ENCODE measurements at regions not wholly inside any gene's neighbourhood (a gene's known extent, or its start where the extent isn't known, plus 50 kb on each side); places are given as distances from the start of the nearest gene placed in this dataset.

DNA sequence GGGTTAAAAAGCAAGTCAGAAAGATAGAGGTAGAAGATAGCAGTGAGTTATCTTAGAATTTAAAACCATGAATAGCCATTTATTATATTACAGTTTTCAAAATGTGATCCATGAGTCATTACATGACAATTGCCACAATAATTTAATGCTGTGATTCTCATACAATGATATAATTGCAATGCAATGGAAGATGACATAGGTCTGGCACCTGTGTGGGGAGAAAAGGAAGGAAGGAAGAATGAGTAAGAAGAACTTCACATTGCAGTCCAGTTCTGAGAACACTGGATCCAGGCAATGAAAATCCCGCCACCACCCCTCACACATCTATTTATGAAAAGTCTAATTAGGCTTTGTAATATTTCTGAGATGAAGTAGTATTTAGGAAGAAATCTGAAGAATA lies 738.1 kb upstream of the LINC00305 start:
- no peak for TF ChIP-seq FOXK1 (CRISPR knock-in tag; IDR thresholded peaks at IDR 0.05)
- TF ChIP-seq, protein P1, sequence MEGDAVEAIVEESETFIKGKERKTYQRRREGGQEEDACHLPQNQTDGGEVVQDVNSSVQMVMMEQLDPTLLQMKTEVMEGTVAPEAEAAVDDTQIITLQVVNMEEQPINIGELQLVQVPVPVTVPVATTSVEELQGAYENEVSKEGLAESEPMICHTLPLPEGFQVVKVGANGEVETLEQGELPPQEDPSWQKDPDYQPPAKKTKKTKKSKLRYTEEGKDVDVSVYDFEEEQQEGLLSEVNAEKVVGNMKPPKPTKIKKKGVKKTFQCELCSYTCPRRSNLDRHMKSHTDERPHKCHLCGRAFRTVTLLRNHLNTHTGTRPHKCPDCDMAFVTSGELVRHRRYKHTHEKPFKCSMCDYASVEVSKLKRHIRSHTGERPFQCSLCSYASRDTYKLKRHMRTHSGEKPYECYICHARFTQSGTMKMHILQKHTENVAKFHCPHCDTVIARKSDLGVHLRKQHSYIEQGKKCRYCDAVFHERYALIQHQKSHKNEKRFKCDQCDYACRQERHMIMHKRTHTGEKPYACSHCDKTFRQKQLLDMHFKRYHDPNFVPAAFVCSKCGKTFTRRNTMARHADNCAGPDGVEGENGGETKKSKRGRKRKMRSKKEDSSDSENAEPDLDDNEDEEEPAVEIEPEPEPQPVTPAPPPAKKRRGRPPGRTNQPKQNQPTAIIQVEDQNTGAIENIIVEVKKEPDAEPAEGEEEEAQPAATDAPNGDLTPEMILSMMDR (IDR thresholded peaks at IDR 0.05) = no peak
- no peak for TF ChIP-seq JAZF1 (CRISPR knock-in tag; IDR thresholded peaks at IDR 0.05)
- TF ChIP-seq, protein P2, sequence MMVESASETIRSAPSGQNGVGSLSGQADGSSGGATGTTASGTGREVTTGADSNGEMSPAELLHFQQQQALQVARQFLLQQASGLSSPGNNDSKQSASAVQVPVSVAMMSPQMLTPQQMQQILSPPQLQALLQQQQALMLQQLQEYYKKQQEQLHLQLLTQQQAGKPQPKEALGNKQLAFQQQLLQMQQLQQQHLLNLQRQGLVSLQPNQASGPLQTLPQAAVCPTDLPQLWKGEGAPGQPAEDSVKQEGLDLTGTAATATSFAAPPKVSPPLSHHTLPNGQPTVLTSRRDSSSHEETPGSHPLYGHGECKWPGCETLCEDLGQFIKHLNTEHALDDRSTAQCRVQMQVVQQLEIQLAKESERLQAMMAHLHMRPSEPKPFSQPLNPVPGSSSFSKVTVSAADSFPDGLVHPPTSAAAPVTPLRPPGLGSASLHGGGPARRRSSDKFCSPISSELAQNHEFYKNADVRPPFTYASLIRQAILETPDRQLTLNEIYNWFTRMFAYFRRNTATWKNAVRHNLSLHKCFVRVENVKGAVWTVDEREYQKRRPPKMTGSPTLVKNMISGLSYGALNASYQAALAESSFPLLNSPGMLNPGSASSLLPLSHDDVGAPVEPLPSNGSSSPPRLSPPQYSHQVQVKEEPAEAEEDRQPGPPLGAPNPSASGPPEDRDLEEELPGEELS (CRISPR knock-in tag; IDR thresholded peaks at IDR 0.05) = no peak
- TF ChIP-seq, protein P3, sequence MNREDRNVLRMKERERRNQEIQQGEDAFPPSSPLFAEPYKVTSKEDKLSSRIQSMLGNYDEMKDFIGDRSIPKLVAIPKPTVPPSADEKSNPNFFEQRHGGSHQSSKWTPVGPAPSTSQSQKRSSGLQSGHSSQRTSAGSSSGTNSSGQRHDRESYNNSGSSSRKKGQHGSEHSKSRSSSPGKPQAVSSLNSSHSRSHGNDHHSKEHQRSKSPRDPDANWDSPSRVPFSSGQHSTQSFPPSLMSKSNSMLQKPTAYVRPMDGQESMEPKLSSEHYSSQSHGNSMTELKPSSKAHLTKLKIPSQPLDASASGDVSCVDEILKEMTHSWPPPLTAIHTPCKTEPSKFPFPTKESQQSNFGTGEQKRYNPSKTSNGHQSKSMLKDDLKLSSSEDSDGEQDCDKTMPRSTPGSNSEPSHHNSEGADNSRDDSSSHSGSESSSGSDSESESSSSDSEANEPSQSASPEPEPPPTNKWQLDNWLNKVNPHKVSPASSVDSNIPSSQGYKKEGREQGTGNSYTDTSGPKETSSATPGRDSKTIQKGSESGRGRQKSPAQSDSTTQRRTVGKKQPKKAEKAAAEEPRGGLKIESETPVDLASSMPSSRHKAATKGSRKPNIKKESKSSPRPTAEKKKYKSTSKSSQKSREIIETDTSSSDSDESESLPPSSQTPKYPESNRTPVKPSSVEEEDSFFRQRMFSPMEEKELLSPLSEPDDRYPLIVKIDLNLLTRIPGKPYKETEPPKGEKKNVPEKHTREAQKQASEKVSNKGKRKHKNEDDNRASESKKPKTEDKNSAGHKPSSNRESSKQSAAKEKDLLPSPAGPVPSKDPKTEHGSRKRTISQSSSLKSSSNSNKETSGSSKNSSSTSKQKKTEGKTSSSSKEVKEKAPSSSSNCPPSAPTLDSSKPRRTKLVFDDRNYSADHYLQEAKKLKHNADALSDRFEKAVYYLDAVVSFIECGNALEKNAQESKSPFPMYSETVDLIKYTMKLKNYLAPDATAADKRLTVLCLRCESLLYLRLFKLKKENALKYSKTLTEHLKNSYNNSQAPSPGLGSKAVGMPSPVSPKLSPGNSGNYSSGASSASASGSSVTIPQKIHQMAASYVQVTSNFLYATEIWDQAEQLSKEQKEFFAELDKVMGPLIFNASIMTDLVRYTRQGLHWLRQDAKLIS (CRISPR knock-in tag; IDR thresholded peaks at IDR 0.05; ENCODE audit: borderline replicate concordance) = no peak
- TF ChIP-seq, protein P4, sequence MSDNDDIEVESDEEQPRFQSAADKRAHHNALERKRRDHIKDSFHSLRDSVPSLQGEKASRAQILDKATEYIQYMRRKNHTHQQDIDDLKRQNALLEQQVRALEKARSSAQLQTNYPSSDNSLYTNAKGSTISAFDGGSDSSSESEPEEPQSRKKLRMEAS (CRISPR knock-in tag; IDR thresholded peaks at IDR 0.05) = no peak
- TF ChIP-seq, protein P5, sequence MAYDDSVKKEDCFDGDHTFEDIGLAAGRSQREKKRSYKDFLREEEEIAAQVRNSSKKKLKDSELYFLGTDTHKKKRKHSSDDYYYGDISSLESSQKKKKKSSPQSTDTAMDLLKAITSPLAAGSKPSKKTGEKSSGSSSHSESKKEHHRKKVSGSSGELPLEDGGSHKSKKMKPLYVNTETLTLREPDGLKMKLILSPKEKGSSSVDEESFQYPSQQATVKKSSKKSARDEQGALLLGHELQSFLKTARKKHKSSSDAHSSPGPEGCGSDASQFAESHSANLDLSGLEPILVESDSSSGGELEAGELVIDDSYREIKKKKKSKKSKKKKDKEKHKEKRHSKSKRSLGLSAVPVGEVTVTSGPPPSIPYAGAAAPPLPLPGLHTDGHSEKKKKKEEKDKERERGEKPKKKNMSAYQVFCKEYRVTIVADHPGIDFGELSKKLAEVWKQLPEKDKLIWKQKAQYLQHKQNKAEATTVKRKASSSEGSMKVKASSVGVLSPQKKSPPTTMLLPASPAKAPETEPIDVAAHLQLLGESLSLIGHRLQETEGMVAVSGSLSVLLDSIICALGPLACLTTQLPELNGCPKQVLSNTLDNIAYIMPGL (CRISPR knock-in tag; IDR thresholded peaks at IDR 0.05) = no peak
- TF ChIP-seq GTF2I (CRISPR knock-in tag; conservative IDR thresholded peaks at IDR 0.05) = no peak
- TF ChIP-seq, protein P6, sequence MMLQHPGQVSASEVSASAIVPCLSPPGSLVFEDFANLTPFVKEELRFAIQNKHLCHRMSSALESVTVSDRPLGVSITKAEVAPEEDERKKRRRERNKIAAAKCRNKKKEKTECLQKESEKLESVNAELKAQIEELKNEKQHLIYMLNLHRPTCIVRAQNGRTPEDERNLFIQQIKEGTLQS (CRISPR knock-in tag; conservative IDR thresholded peaks at IDR 0.05) = no peak
- TF ChIP-seq RELA (CRISPR knock-in tag; IDR thresholded peaks at IDR 0.05; ENCODE audit: borderline replicate concordance) = no peak
- no peak for TF ChIP-seq JUN (CRISPR knock-in tag; IDR thresholded peaks at IDR 0.05)
- no peak for TF ChIP-seq ZNF396 (CRISPR knock-in tag; IDR thresholded peaks at IDR 0.05; ENCODE audit: borderline replicate concordance)
- no peak for TF ChIP-seq TCF7 (CRISPR knock-in tag; IDR thresholded peaks at IDR 0.05; ENCODE audit: low read depth)
- TF ChIP-seq ZBTB21 (CRISPR knock-in tag; IDR thresholded peaks at IDR 0.05; ENCODE audit: borderline replicate concordance) = no peak
